ENCODE measurements at regions not wholly inside any gene's neighbourhood (a gene's known extent, or its start where the extent isn't known, plus 50 kb on each side); places are given as distances from the start of the nearest gene placed in this dataset.

DNA sequence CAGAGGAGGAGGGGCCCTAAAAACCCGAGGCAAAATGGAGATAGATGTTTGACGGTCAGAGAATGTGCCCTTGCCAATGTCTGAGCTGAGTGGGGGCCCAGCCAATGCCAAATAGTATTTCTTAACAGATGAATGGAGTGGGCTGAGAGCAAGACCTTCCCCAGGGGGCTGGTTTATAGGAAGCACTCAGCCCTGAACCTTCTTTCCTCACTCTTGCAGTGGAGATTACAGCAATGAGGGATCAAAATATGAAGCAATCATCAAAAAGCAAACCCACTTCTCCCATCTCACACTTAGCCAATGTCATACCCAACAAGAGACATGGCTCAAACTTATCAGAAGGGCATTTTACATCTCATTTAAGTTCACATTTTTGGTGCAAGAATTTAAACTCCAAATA is 350.3 kb downstream of the GADD45G start:
- no peaks in the 10 kb centered on the region for H3K9me3 ChIP-seq (ENCODE audit: control insufficient read depth, low read length)
- H3K4me1 ChIP-seq (ENCODE audit: control insufficient read depth, insufficient read depth, low read length), result no peaks in the 10 kb centered on the region
- H3K36me3 ChIP-seq (ENCODE audit: control insufficient read depth, insufficient read depth, low read length), result no peaks in the 10 kb centered on the region
- H3K4me3 ChIP-seq (ENCODE audit: insufficient read depth, low read depth, low read length), result no peak overlapping the region
- 81 to 87% methylated on average over 2 of the region's 2 CpGs for WGBS, 2 experiments
- no peaks in the 10 kb centered on the region for H3K27me3 ChIP-seq (ENCODE audit: control insufficient read depth, insufficient read depth, low read length, poor library complexity, severe bottlenecking)
- H3K27ac ChIP-seq (ENCODE audit: insufficient read depth, low read depth, low read length, poor library complexity, severe bottlenecking), result no peak overlapping the region

DNA sequence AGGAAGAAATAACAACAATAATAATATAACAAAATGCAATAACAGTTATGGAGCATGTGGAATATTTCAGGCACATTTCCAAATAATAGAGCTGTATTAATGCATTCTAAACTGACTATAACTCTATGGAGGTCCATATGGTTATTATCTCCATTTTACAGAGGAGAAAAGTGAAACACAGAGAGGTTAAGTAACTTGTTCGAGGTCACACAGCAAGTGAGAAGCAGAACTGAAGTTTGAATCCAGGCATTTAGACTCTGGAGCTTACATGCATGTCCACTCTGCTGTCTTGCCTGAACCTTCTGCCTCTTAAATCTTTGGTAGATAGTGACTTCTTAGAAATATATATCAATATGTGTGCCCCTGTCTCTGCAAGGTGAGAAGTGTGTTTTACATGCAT is 350.8 kb downstream of the GADD45G start:
- no peak overlapping the region for H3K4me3 ChIP-seq (ENCODE audit: insufficient read depth, low read depth, low read length)
- no peak overlapping the region for H3K27ac ChIP-seq (ENCODE audit: insufficient read depth, low read depth, low read length, poor library complexity, severe bottlenecking)
- H3K9me3 ChIP-seq (ENCODE audit: control insufficient read depth, low read length), result no peaks in the 10 kb centered on the region
- 87 to 95% methylated on average over 1 of the region's 1 CpG for WGBS, 2 experiments
- H3K4me1 ChIP-seq (ENCODE audit: control insufficient read depth, insufficient read depth, low read length), result no peaks in the 10 kb centered on the region
- no peaks in the 10 kb centered on the region for H3K36me3 ChIP-seq (ENCODE audit: control insufficient read depth, insufficient read depth, low read length)
- H3K27me3 ChIP-seq (ENCODE audit: control insufficient read depth, insufficient read depth, low read length, poor library complexity, severe bottlenecking), result no peaks in the 10 kb centered on the region

DNA sequence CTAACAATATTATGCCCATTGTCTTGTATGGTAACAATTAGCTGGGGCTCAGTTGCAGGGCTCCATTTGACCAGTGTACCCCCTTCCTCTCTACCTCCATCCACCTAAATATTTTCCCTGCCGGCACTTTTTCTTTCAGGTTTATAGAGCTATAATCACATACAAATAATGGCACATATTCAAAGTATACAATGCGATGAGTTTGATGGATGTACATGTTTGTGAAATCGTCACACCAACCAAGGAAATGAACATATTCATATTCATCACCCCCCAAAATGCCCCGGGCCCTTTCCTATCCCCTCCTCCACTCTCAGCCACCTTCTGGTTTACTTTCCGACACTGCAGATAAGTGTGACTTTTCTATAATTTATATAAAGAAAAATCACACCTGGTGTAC is 351.5 kb downstream of the GADD45G start:
- WGBS, 2 experiments, result 91 to 100% methylated on average over 3 to 4 of the region's 5 CpGs
- Histone ChIP-seq H3K4me1 (ENCODE audit: control insufficient read depth, insufficient read depth, low read length) (no peaks in the 10 kb centered on the region), H3K9me3 (ENCODE audit: control insufficient read depth, low read length) (no peaks in the 10 kb centered on the region), H3K27ac (ENCODE audit: insufficient read depth, low read depth, low read length, poor library complexity, severe bottlenecking) (no peak overlapping the region), H3K4me3 (ENCODE audit: insufficient read depth, low read depth, low read length) (no peak overlapping the region), H3K27me3 (ENCODE audit: control insufficient read depth, insufficient read depth, low read length, poor library complexity, severe bottlenecking) (no peaks in the 10 kb centered on the region), H3K36me3 (ENCODE audit: control insufficient read depth, insufficient read depth, low read length) (no peaks in the 10 kb centered on the region)

DNA sequence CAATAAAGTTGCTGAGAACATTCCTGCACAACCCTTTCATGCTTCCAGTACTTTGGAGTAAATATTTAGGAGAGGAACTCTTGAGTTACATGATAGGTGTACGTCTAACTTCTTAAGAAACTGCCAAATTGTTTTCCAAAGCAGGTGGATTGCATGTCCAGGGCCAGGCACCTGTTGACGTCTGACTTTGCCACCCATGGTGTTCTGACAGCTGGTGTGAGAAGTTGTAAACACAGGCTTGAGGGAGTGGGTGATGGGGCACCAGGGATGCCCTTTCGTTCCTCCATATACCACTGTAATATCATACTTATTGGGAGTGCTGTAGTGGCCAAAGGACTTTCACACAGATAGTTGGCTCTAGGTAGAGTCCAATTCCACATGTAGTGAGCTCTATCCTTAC is 352.1 kb downstream of the GADD45G start:
- Histone ChIP-seq H3K27ac (ENCODE audit: insufficient read depth, low read depth, low read length, poor library complexity, severe bottlenecking) (no peak overlapping the region), H3K4me1 (ENCODE audit: control insufficient read depth, insufficient read depth, low read length) (no peaks in the 10 kb centered on the region), H3K27me3 (ENCODE audit: control insufficient read depth, insufficient read depth, low read length, poor library complexity, severe bottlenecking) (no peaks in the 10 kb centered on the region), H3K9me3 (ENCODE audit: control insufficient read depth, low read length) (no peaks in the 10 kb centered on the region), H3K4me3 (ENCODE audit: insufficient read depth, low read depth, low read length) (no peak overlapping the region), H3K36me3 (ENCODE audit: control insufficient read depth, insufficient read depth, low read length) (no peaks in the 10 kb centered on the region)
- WGBS, 2 experiments, result 82 to 89% methylated on average over 2 to 3 of the region's 3 CpGs

DNA sequence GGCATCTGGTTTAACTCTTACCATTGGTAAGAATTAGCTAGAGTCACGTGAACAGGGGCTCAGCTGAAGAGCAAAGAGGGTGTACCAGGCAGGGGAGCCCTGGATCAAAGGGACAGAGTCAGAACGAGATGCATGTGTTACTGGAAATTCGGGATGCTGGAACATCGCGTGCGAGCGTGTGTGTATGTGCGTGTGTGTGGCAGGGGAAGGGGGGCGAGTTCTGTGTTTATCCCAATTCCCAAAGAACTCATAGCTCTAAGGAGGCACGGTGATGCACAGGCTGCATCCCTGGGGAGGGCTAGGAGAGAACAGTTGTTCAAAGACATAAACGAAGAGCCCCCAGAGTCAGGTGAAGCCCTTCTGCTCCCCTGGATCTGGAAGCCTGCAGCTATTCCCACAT is 353.3 kb downstream of the GADD45G start:
- Histone ChIP-seq H3K27me3 (ENCODE audit: control insufficient read depth, insufficient read depth, low read length, poor library complexity, severe bottlenecking) (no peaks in the 10 kb centered on the region), H3K9me3 (ENCODE audit: control insufficient read depth, low read length) (no peaks in the 10 kb centered on the region), H3K4me3 (ENCODE audit: insufficient read depth, low read depth, low read length) (no peak overlapping the region), H3K27ac (ENCODE audit: insufficient read depth, low read depth, low read length, poor library complexity, severe bottlenecking) (no peak overlapping the region), H3K36me3 (ENCODE audit: control insufficient read depth, insufficient read depth, low read length) (no peaks in the 10 kb centered on the region), H3K4me1 (ENCODE audit: control insufficient read depth, insufficient read depth, low read length) (no peaks in the 10 kb centered on the region)
- WGBS, 2 experiments, result 92% methylated on average over 11 of the region's 11 CpGs

DNA sequence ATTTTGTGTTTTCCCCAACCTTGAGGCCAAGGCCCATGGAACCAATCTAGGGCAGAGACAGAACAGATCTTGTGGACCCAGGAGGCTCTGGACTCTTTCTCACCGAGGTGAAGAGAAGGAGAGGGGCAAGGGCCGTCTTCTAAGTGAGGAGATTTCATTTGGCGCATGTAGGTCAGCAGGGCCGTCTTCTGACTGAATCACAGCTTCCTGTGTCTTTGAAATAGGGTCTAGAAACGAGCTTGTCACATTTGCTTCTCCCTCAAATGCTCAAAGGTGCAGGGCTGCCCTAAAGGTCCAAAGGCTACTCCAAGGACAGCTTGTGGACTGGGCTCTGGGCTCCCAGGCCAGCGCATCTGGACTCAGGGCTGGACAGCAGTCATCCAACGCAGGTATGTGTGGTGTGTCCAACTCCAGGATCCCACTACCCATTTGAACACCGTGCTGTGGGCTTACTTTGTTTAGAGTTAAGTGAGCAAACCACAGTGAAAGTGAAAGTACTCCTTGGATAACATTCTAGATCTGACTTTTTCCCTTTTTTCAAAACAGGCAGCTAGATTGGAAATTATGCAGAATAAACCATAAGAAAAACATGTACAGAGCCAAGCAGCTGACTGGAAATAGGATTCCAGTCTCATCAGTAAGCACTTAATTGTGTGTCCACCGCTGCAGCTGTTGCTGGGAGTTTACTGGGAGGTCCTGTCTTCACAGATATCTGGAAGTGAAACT is 357.0 kb downstream of the GADD45G start:
- H3K9me3 ChIP-seq (ENCODE audit: control insufficient read depth, low read length), result no peaks in the 10 kb centered on the region
- no peak overlapping the region for H3K4me3 ChIP-seq (ENCODE audit: insufficient read depth, low read depth, low read length)
- no peaks in the 10 kb centered on the region for H3K4me1 ChIP-seq (ENCODE audit: control insufficient read depth, insufficient read depth, low read length)
- no peak overlapping the region for H3K27ac ChIP-seq (ENCODE audit: insufficient read depth, low read depth, low read length, poor library complexity, severe bottlenecking)
- 91 to 92% methylated on average over 9 of the region's 9 CpGs for WGBS, 2 experiments
- no peaks in the 10 kb centered on the region for H3K36me3 ChIP-seq (ENCODE audit: control insufficient read depth, insufficient read depth, low read length)
- H3K27me3 ChIP-seq (ENCODE audit: control insufficient read depth, insufficient read depth, low read length, poor library complexity, severe bottlenecking), result no peaks in the 10 kb centered on the region

DNA sequence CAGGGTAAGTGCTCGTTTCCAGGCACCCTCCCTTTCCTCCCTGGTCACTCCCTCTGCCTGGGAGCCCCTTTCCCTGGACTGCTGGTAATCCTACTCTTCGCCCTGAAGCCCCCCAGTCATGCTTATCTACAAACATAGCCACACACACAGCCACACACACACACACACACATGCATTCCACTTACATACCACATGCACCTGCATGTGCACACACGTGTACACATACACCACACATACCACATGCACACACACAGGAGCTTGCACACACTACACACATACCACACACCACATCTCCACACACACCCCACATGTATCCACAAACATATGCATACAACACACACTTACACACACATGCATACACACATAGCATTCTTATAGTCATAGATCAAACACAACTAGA is 358.5 kb downstream of the GADD45G start:
- Histone ChIP-seq H3K4me1 (ENCODE audit: control insufficient read depth, insufficient read depth, low read length) (no peaks in the 10 kb centered on the region), H3K27me3 (ENCODE audit: control insufficient read depth, insufficient read depth, low read length, poor library complexity, severe bottlenecking) (no peaks in the 10 kb centered on the region), H3K4me3 (ENCODE audit: insufficient read depth, low read depth, low read length) (no peak overlapping the region), H3K27ac (ENCODE audit: insufficient read depth, low read depth, low read length, poor library complexity, severe bottlenecking) (no peak overlapping the region), H3K9me3 (ENCODE audit: control insufficient read depth, low read length) (no peaks in the 10 kb centered on the region), H3K36me3 (ENCODE audit: control insufficient read depth, insufficient read depth, low read length) (no peaks in the 10 kb centered on the region)
- 57 to 60% methylated on average over 3 of the region's 3 CpGs for WGBS, 2 experiments

DNA sequence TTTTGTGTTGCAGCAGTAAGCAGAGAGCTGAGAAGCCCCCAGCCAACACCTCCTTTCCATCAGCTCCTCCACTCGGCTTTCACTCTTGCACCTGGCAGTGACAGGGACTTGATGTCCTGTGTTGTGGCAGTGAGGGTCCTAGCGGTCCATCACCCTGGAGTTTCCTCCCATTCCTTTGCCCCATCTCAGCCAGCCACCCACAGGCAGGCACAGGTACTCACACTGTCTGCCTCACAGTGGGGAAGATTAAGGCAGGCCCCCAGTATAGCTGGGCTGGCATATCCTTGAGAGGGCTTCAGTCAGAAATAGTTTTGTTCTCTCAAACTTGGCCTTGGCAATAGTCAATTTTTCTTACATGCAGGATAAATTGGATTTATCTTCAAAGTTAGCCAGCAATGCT is 362.7 kb downstream of the GADD45G start:
- WGBS, 2 experiments, result 65 to 67% methylated on average over 2 of the region's 2 CpGs
- Histone ChIP-seq H3K36me3 (ENCODE audit: control insufficient read depth, insufficient read depth, low read length) (no peaks in the 10 kb centered on the region), H3K27me3 (ENCODE audit: control insufficient read depth, insufficient read depth, low read length, poor library complexity, severe bottlenecking) (no peaks in the 10 kb centered on the region), H3K4me1 (ENCODE audit: control insufficient read depth, insufficient read depth, low read length) (no peaks in the 10 kb centered on the region), H3K4me3 (ENCODE audit: insufficient read depth, low read depth, low read length) (no peak overlapping the region), H3K27ac (ENCODE audit: insufficient read depth, low read depth, low read length, poor library complexity, severe bottlenecking) (no peak overlapping the region), H3K9me3 (ENCODE audit: control insufficient read depth, low read length) (no peaks in the 10 kb centered on the region)

DNA sequence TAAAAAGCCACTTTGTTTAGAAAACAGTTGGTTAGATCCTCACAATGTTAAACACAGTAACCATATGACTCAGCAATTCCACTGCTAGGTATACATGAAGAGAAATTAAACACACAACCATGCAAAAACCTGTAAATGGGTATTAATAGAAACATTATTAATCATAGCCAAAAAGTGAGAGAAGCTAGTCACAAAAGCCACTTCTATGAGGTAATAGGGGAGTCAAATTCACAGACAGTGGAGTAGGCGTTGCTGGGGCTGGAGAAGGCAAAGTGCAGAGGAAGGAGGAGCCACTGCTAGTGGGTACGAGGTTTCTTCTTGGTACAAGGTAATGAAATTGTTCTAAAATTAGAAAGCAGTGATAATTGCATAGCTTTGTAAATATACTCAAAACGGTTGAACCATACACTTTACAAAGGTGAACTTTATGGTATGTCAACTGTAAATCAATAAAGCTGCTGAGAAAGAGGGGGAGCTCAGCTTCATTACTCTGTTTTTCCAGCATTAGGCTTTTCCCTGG is 364.4 kb downstream of the GADD45G start:
- no peaks in the 10 kb centered on the region for H3K27me3 ChIP-seq (ENCODE audit: control insufficient read depth, insufficient read depth, low read length, poor library complexity, severe bottlenecking)
- no peaks in the 10 kb centered on the region for H3K4me1 ChIP-seq (ENCODE audit: control insufficient read depth, insufficient read depth, low read length)
- H3K4me3 ChIP-seq (ENCODE audit: insufficient read depth, low read depth, low read length), result no peak overlapping the region
- no peaks in the 10 kb centered on the region for H3K36me3 ChIP-seq (ENCODE audit: control insufficient read depth, insufficient read depth, low read length)
- H3K27ac ChIP-seq (ENCODE audit: insufficient read depth, low read depth, low read length, poor library complexity, severe bottlenecking), result no peak overlapping the region
- WGBS, 2 experiments, result 88 to 91% methylated on average over 2 to 3 of the region's 3 CpGs
- no peaks in the 10 kb centered on the region for H3K9me3 ChIP-seq (ENCODE audit: control insufficient read depth, low read length)

DNA sequence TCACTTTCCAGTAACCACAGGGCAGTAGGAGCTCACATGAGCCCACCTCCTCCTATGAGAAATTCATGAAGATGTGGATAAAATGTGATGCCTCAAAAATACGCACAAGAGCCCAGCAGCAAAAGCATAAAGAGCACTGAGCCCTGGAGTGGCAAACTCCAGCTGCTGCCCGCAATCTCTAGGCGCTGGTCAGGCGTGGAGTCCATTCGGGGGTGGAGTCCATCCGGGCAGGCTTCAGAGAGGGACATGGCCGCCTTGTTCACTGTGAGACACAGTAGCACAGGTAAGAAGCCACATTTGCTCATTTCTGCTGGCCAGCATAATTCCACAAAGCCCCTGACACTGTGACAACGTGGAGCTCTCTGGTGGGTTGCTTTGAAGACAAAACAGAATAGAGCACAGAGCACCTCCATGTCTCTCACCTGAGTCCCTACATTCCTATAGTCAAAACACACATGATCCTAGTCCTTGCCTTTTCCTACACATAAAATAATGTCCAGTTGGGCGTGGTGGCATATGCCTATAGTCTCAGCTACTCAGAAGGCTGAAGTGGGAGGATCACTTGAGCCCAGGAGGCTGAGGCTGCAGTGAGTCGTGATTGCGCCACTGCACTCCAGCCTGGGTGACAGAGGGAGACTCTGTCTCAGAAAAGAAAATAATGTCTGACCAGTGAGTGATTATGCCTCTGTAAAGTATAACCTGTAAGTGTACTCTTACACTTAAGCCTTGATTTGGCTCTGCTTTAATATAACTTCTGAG is 365.2 kb downstream of the GADD45G start:
- Histone ChIP-seq H3K4me3 (ENCODE audit: insufficient read depth, low read depth, low read length) (no peak overlapping the region), H3K4me1 (ENCODE audit: control insufficient read depth, insufficient read depth, low read length) (no peaks in the 10 kb centered on the region), H3K27ac (ENCODE audit: insufficient read depth, low read depth, low read length, poor library complexity, severe bottlenecking) (no peak overlapping the region), H3K27me3 (ENCODE audit: control insufficient read depth, insufficient read depth, low read length, poor library complexity, severe bottlenecking) (no peaks in the 10 kb centered on the region), H3K9me3 (ENCODE audit: control insufficient read depth, low read length) (no peaks in the 10 kb centered on the region), H3K36me3 (ENCODE audit: control insufficient read depth, insufficient read depth, low read length) (no peaks in the 10 kb centered on the region)
- 92 to 93% methylated on average over 11 of the region's 11 CpGs for WGBS, 2 experiments
